ELF-1 (cell line): ENCODE measurements at regions not wholly inside any gene's neighbourhood (a gene's known extent, or its start where the extent isn't known, plus 50 kb on each side); places are given as distances from the start of the nearest gene placed in this dataset.
"Not testable (repeated sequence)": the region's sequence is repeated elsewhere in the genome, so short reads cannot be mapped to it uniquely, and the experiment has no call there.

Experiments used
- DNase-seq: peaks from one replicate; pipeline ENCODE4 v3.0.0-alpha.2; 2016; ENCODE audit warnings: low read depth, low spot score

GRCh38 chr3:38966811-38967692 is 84.7 kb downstream of the SCN11A start:
- DNase-seq: no peak

- DNase-seq: no peak
Measured at GRCh38 chr3:38964646-38965045, 87.1 kb downstream of the SCN11A start.

GRCh38 chr3:38964204-38964603 is 87.5 kb downstream of the SCN11A start:
- no peak for DNase-seq

GRCh38 chr3:38960953-38961622 is 90.7 kb downstream of the SCN11A start:
- peak; percentile 68 for DNase-seq

- DNase-seq: no peak
Measured at GRCh38 chr3:38960042-38960622, 91.6 kb downstream of the SCN11A start.

- no peak for DNase-seq
Measured at GRCh38 chr3:38958026-38958720, 93.6 kb downstream of the SCN11A start.

- DNase-seq: peak; percentile 44
Measured at GRCh38 chr3:38957296-38957695, 94.4 kb downstream of the SCN11A start.

- no peak for DNase-seq
Measured at GRCh38 chr3:38952721-38953120, 99.0 kb downstream of the SCN11A start.

GRCh38 chr3:38951167-38951566 is 100.6 kb downstream of the SCN11A start:
- not testable (repeated sequence) for DNase-seq

GRCh38 chr3:38950581-38950980 is 101.2 kb downstream of the SCN11A start:
- no peak for DNase-seq

GRCh38 chr3:38949994-38950393 is 101.8 kb downstream of the SCN11A start:
- DNase-seq: no peak

- DNase-seq: no peak
Measured at GRCh38 chr3:38940394-38940793, 111.3 kb downstream of the SCN11A start.

GRCh38 chr3:38925351-38925750 is 109.3 kb upstream of the SCN10A start:
- DNase-seq: no peak

GRCh38 chr3:38916706-38917105 is 100.7 kb upstream of the SCN10A start:
- DNase-seq: no peak

GRCh38 chr3:38907426-38907825 is 91.4 kb upstream of the SCN10A start:
- DNase-seq: no peak

- DNase-seq: no peak
Measured at GRCh38 chr3:38890426-38890825, 74.4 kb upstream of the SCN10A start.

- DNase-seq: no peak
Measured at GRCh38 chr3:38878646-38879045, 62.6 kb upstream of the SCN10A start.
